SK-N-SH (cell line): ENCODE measurements at regions not wholly inside any gene's neighbourhood (a gene's known extent, or its start where the extent isn't known, plus 50 kb on each side); places are given as distances from the start of the nearest gene placed in this dataset.

Experiments used
- CTCF ChIA-PET: fragments of 300-600, 350-600 bp; formaldehyde crosslinking; extraction: SDS; loops from one replicate; lab custom pipeline; 2021; lab: Yijun Ruan, JAX
- POLR2A ChIA-PET: fragments of 350-600 bp; sonication (Branson Sonifier 250); formaldehyde crosslinking; extraction: SDS; loops from one replicate; lab custom pipeline; 2020; ENCODE audit warnings: antibody characterized with exemption, inconsistent platforms; lab: Yijun Ruan, JAX
- DNase-seq: peaks from one replicate; pipeline ENCODE4 v3.0.0; 2012
- H2AFZ ChIP-seq: fragments of 200-600 bp; sonication (generic); 2 replicates; pipeline ENCODE4 v1.8.1; 2016; ENCODE audit warnings: antibody characterized with exemption, mild to moderate bottlenecking, low read depth
- H3F3A ChIP-seq: fragments of 200-600 bp; sonication (generic); replicated peaks from 2 replicates; pipeline ENCODE3; 2016; ENCODE audit warnings: antibody characterized with exemption, mild to moderate bottlenecking; ENCODE audit not compliant: insufficient read depth
- H3K27ac ChIP-seq, 2 experiments: fragments of 200-500 bp in 1 of 2; fragments of 200-600 bp in 1 of 2; sonication (Bioruptor generic) in 1 of 2; sonication (generic), shearing (Covaris generic) in 1 of 2; 2 replicates each; pipeline versions ENCODE4 v1.5.1 to v1.6.1; 2014 to 2016; ENCODE audit warnings: low read depth in 2 of 2, inconsistent platforms in 1 of 2, low read length in 1 of 2, mild to moderate bottlenecking in 1 of 2, mixed read lengths in 1 of 2
- H3K27me3 ChIP-seq: fragments of 200-600 bp; sonication (generic), shearing (Covaris generic); 2 replicates; pipeline ENCODE4 v1.6.1; 2016; ENCODE audit warnings: mixed run types; ENCODE audit not compliant: insufficient read depth
- H3K36me3 ChIP-seq, 2 experiments: fragments of 200-500 bp in 1 of 2; fragments of 200-600 bp in 1 of 2; sonication (Bioruptor generic) in 1 of 2; sonication (generic) in 1 of 2; replicated peaks in 1 of 2; 2 replicates each; pipeline versions ENCODE3 to v1.5.1; 2014 to 2016; ENCODE audit warnings: low read length in 1 of 2, mild to moderate bottlenecking in 1 of 2; ENCODE audit not compliant: insufficient read depth in 2 of 2, control insufficient read depth in 1 of 2
- H3K4me1 ChIP-seq, 2 experiments: fragments of 200-500 bp in 1 of 2; fragments of 200-600 bp in 1 of 2; sonication (Bioruptor generic) in 1 of 2; sonication (generic), shearing (Covaris generic) in 1 of 2; 2 replicates each; pipeline versions ENCODE4 v1.5.1 to v1.6.1; 2014 to 2016; ENCODE audit warnings: low read depth in 1 of 2, low read length in 1 of 2, mixed run types in 1 of 2; ENCODE audit not compliant: insufficient read depth in 2 of 2, control insufficient read depth in 1 of 2
- H3K4me2 ChIP-seq: fragments of 200-600 bp; sonication (generic), shearing (Covaris generic); 2 replicates; pipeline ENCODE4 v1.6.1; 2017; ENCODE audit warnings: mixed run types
- H3K4me3 ChIP-seq, 2 experiments: fragments of 200-500 bp in 1 of 2; fragments of 200-600 bp in 1 of 2; sonication (Bioruptor generic) in 1 of 2; sonication (generic), shearing (Covaris generic) in 1 of 2; 2 replicates each; pipeline versions ENCODE4 v1.5.1 to v1.8.1; 2014 to 2016; ENCODE audit warnings: low read depth in 2 of 2, inconsistent platforms in 1 of 2, low read length in 1 of 2, mild to moderate bottlenecking in 1 of 2, mixed read lengths in 1 of 2, moderate library complexity in 1 of 2
- H3K79me2 ChIP-seq: fragments of 200-600 bp; sonication (generic); 2 replicates; pipeline ENCODE4 v1.8.1; 2017; ENCODE audit warnings: mild to moderate bottlenecking; ENCODE audit not compliant: insufficient read depth
- H3K9ac ChIP-seq: fragments of 200-600 bp; sonication (generic); 2 replicates; pipeline ENCODE4 v1.6.1; 2017; ENCODE audit warnings: mixed run types
- H3K9me2 ChIP-seq: fragments of 200-600 bp; sonication (generic); 2 replicates; pipeline ENCODE4 v1.6.1; 2017; ENCODE audit warnings: mixed run types
- H3K9me3 ChIP-seq: fragments of 200-600 bp; sonication (generic); 2 replicates; pipeline ENCODE4 v1.6.1; 2017; ENCODE audit warnings: mixed run types, mild to moderate bottlenecking, moderate library complexity
- H4K20me1 ChIP-seq: fragments of 200-600 bp; sonication (generic); 2 replicates; pipeline ENCODE4 v1.6.1; 2017; ENCODE audit warnings: mild to moderate bottlenecking, mixed run types; ENCODE audit not compliant: insufficient read depth
- CHD2 ChIP-seq: fragments of 150-350 bp; IDR thresholded peaks from 2 replicates; pipeline ENCODE4 v1.6.1; 2018; ENCODE audit warnings: low read length; ENCODE audit not compliant: partially characterized antibody
- ELF1 ChIP-seq: IDR thresholded peaks from 2 replicates; pipeline ENCODE4 v1.4.0; 2012
- EZH2phosphoT487 ChIP-seq: fragments of 200-600 bp; sonication (generic); IDR thresholded peaks from 2 replicates; pipeline ENCODE4 v1.6.1; 2017; ENCODE audit warnings: low read depth, mixed run types, mild to moderate bottlenecking, antibody characterized with exemption, moderate library complexity, borderline replicate concordance
- FOXM1 ChIP-seq: IDR thresholded peaks from 2 replicates; pipeline ENCODE4 v1.4.0; 2012; ENCODE audit warnings: low read depth, mild to moderate bottlenecking
- GABPA ChIP-seq: IDR thresholded peaks from 2 replicates; pipeline ENCODE4 v1.4.0; 2012; ENCODE audit warnings: low read depth, mild to moderate bottlenecking
- GATA2 ChIP-seq: sonication (generic); formaldehyde crosslinking; IDR thresholded peaks from 2 replicates; pipeline ENCODE4 v1.5.0; 2020; ENCODE audit warnings: mild to moderate bottlenecking, missing genetic modification reagents
- JUND ChIP-seq: IDR thresholded peaks from 2 replicates; pipeline ENCODE4 v1.4.0; 2012
- MEF2A ChIP-seq: IDR thresholded peaks from 2 replicates; pipeline ENCODE4 v1.4.0; 2012; ENCODE audit warnings: low read depth, borderline replicate concordance
- RAD21 ChIP-seq: IDR thresholded peaks from 2 replicates; pipeline ENCODE4 v1.6.1; 2012; ENCODE audit warnings: mild to moderate bottlenecking, low read length
- RXRA ChIP-seq: IDR thresholded peaks from 2 replicates; pipeline ENCODE4 v1.4.0; 2012; ENCODE audit warnings: low read depth, mild to moderate bottlenecking, borderline replicate concordance
- SIN3A ChIP-seq: IDR thresholded peaks from 2 replicates; pipeline ENCODE4 v1.6.1; 2012; ENCODE audit warnings: low read depth, mild to moderate bottlenecking, low read length, moderate library complexity, borderline replicate concordance
- TAF1 ChIP-seq: IDR thresholded peaks from 2 replicates; pipeline ENCODE4 v1.6.1; 2012; ENCODE audit warnings: low read depth, mild to moderate bottlenecking, low read length, moderate library complexity, borderline replicate concordance
- TCF12 ChIP-seq: IDR thresholded peaks from 2 replicates; pipeline ENCODE4 v1.4.0; 2012
- TEAD4 ChIP-seq: IDR thresholded peaks from 2 replicates; pipeline ENCODE4 v1.4.0; 2012; ENCODE audit warnings: mild to moderate bottlenecking, borderline replicate concordance; ENCODE audit not compliant: insufficient read depth
- YY1 ChIP-seq: IDR thresholded peaks from 2 replicates; pipeline ENCODE4 v1.4.0; 2012; ENCODE audit warnings: low read depth, mild to moderate bottlenecking
- WGBS: methylation state at CpG from one replicate; pipeline ENCODE4 v1.1.6; 2017; ENCODE audit warnings: low lambda C conversion rate; 5-methylcytosine and 5-hydroxymethylcytosine counted together
- TF ChIP-seq, protein P1 (sequence below): IDR thresholded peaks from 2 replicates; pipeline ENCODE4 v1.4.0; 2012; ENCODE audit warnings: low read depth, borderline replicate concordance
- TF ChIP-seq, protein P2 (sequence below): IDR thresholded peaks from 2 replicates; pipeline ENCODE4; 2012
- TF ChIP-seq, protein P3 (sequence below): IDR thresholded peaks from 2 replicates; pipeline ENCODE4 v1.4.0; 2012; ENCODE audit warnings: low read depth, borderline replicate concordance
- TF ChIP-seq, protein P4 (sequence below): fragments of 150-350 bp; IDR thresholded peaks from 2 replicates; pipeline ENCODE4 v1.6.1; 2017; ENCODE audit warnings: antibody characterized with exemption, low read length, low read depth, borderline replicate concordance

DNA sequence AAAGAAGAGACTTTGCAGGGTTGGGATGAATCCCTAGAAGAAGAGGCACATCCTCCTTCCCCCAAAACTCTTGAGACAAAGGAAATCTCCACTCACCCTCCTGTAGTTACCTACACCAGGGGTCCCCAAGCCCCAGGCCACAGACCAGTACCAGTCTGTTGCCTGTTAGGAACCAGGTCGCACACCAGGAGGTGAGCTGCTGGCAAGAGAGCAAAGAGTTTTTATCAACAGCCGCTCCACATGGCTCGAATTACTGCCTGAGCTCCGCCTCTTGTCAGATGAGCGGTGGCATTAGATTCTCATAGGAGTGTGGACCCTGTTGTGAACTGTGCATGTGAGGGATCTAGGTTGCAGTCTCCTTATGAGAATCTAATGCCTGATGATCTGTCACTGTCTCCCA, 98.9 kb downstream of the CCT6B start:
- no peaks in the 10 kb centered on the region for H4K20me1 ChIP-seq
- no peak overlapping the region for H2AFZ ChIP-seq
- TF ChIP-seq, protein P1, sequence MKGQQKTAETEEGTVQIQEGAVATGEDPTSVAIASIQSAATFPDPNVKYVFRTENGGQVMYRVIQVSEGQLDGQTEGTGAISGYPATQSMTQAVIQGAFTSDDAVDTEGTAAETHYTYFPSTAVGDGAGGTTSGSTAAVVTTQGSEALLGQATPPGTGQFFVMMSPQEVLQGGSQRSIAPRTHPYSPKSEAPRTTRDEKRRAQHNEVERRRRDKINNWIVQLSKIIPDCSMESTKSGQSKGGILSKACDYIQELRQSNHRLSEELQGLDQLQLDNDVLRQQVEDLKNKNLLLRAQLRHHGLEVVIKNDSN: no peak
- TF ChIP-seq ELF1 (no peak), JUND (no peak), TCF12 (no peak), RXRA (no peak), GABPA (no peak), SIN3A (no peak), CHD2 (no peak)
- TF ChIP-seq, protein P2, sequence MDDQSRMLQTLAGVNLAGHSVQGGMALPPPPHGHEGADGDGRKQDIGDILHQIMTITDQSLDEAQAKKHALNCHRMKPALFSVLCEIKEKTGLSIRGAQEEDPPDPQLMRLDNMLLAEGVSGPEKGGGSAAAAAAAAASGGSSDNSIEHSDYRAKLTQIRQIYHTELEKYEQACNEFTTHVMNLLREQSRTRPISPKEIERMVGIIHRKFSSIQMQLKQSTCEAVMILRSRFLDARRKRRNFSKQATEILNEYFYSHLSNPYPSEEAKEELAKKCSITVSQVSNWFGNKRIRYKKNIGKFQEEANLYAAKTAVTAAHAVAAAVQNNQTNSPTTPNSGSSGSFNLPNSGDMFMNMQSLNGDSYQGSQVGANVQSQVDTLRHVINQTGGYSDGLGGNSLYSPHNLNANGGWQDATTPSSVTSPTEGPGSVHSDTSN: no peak
- TF ChIP-seq, protein P3, sequence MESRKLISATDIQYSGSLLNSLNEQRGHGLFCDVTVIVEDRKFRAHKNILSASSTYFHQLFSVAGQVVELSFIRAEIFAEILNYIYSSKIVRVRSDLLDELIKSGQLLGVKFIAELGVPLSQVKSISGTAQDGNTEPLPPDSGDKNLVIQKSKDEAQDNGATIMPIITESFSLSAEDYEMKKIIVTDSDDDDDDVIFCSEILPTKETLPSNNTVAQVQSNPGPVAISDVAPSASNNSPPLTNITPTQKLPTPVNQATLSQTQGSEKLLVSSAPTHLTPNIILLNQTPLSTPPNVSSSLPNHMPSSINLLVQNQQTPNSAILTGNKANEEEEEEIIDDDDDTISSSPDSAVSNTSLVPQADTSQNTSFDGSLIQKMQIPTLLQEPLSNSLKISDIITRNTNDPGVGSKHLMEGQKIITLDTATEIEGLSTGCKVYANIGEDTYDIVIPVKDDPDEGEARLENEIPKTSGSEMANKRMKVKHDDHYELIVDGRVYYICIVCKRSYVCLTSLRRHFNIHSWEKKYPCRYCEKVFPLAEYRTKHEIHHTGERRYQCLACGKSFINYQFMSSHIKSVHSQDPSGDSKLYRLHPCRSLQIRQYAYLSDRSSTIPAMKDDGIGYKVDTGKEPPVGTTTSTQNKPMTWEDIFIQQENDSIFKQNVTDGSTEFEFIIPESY: no peak
- no peak overlapping the region for H3K27ac ChIP-seq
- H3K4me2 ChIP-seq: no peak overlapping the region
- H3K4me1 ChIP-seq: no peaks in the 10 kb centered on the region; a peak in 1 of 4 replicates
- no peaks in the 10 kb centered on the region for H3F3A ChIP-seq
- DNase-seq: no peak
- H3K9me3 ChIP-seq: no peaks in the 10 kb centered on the region
- H3K9ac ChIP-seq: no peak overlapping the region
- no peak overlapping the region for H3K4me3 ChIP-seq
- ChIA-PET POLR2A (no interaction called here), CTCF (no interaction called here)
- WGBS: 25% methylated on average over 4 of the region's 5 CpGs
- H3K36me3 ChIP-seq: no peaks in the 10 kb centered on the region
- no peaks in the 10 kb centered on the region for H3K79me2 ChIP-seq
- no peaks in the 10 kb centered on the region for H3K27me3 ChIP-seq
- no peaks in the 10 kb centered on the region for H3K9me2 ChIP-seq

DNA sequence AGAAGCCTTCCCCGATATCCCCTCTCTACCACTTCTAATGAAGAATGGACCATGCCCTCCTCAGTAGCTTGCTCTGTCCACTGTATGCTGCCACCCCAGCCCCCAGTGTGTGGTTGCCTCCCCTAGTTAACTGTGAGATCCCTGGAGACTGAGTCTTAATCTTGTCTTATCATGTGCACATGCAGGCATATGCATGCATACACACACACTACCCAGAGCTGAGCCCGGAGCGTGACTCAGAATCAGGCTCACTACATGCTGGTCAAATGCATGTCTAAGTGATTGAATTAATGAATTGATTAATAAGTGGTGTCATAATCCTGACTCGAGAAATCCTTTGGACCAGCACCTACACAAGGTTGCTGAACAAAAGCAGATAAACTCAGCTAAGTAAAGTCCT, 99.4 kb downstream of the CCT6B start:
- Histone ChIP-seq H3K9me3 (no peaks in the 10 kb centered on the region), H2AFZ (no peak overlapping the region), H3K79me2 (no peaks in the 10 kb centered on the region), H3K27ac (no peak overlapping the region), H3K36me3 (no peaks in the 10 kb centered on the region), H3K4me1 (no peaks in the 10 kb centered on the region; a peak in 1 of 4 replicates), H3K4me3 (no peak overlapping the region), H4K20me1 (no peaks in the 10 kb centered on the region), H3K4me2 (no peak overlapping the region), H3K27me3 (no peaks in the 10 kb centered on the region), H3K9ac (no peak overlapping the region), H3F3A (no peaks in the 10 kb centered on the region), H3K9me2 (no peaks in the 10 kb centered on the region)
- DNase-seq: no peak
- ChIA-PET CTCF (no interaction called here), POLR2A (no interaction called here)
- WGBS: 59% methylated on average over 4 of the region's 4 CpGs
- TF ChIP-seq RAD21 (no peak), EZH2phosphoT487 (no peak), JUND (no peak), GABPA (no peak), ELF1 (no peak), FOXM1 (no peak), GATA2 (CRISPR knock-in tag) (no peak), TAF1 (no peak), MEF2A (no peak), TEAD4 (no peak), CHD2 (no peak), YY1 (no peak)
- TF ChIP-seq, protein P4, sequence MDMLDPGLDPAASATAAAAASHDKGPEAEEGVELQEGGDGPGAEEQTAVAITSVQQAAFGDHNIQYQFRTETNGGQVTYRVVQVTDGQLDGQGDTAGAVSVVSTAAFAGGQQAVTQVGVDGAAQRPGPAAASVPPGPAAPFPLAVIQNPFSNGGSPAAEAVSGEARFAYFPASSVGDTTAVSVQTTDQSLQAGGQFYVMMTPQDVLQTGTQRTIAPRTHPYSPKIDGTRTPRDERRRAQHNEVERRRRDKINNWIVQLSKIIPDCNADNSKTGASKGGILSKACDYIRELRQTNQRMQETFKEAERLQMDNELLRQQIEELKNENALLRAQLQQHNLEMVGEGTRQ: no peak
- TF ChIP-seq, protein P1: no peak
- TF ChIP-seq, protein P2: no peak
